ENCODE measurements at regions not wholly inside any gene's neighbourhood (a gene's known extent, or its start where the extent isn't known, plus 50 kb on each side); places are given as distances from the start of the nearest gene placed in this dataset.
A peak's percentile ranks its signal among the peaks of the same experiment; 100 is the strongest.
"Not testable (repeated sequence)": the region's sequence is repeated elsewhere in the genome, so short reads cannot be mapped to it uniquely, and the experiment has no call there.

GRCh38 chr10:55746002-55746401 is 615.1 kb downstream of the ZWINT start:
- Histone ChIP-seq H3K27me3 (ENCODE audit: insufficient read depth, poor library complexity, severe bottlenecking) (no peaks in the 10 kb centered on the region), H3K4me3 (replicated peaks; ENCODE audit: insufficient read depth, low read length) (no peak overlapping the region), H3K27ac (replicated peaks) (no peak overlapping the region)
- no peak for DNase-seq (ENCODE audit: low read depth in 1 of 2, low spot score in 1 of 2)
- TF ChIP-seq SPI1 (IDR thresholded peaks at IDR 0.05; ENCODE audit: borderline replicate concordance, low read depth), result no peak
- TF ChIP-seq CTCF (IDR thresholded peaks at IDR 0.05; ENCODE audit: insufficient read depth, low read length), result no peak
- TF ChIP-seq POLR2AphosphoS5 (IDR thresholded peaks at IDR 0.05; ENCODE audit: low read depth), result no peak
- no peak for TF ChIP-seq GABPA (IDR thresholded peaks at IDR 0.05; ENCODE audit: low read depth)
- TF ChIP-seq REST (IDR thresholded peaks at IDR 0.05; ENCODE audit: insufficient replicate concordance, low read depth), result no peak

GRCh38 chr10:55742487-55742886 is 618.6 kb downstream of the ZWINT start:
- no peak for DNase-seq (ENCODE audit: low read depth in 1 of 2, low spot score in 1 of 2)
- TF ChIP-seq SPI1 (IDR thresholded peaks at IDR 0.05; ENCODE audit: borderline replicate concordance, low read depth), result peak; percentile 66; the same call in 1 of the 2 replicates
- no peak for TF ChIP-seq REST (IDR thresholded peaks at IDR 0.05; ENCODE audit: insufficient replicate concordance, low read depth)

GRCh38 chr10:55740767-55741166 is 620.3 kb downstream of the ZWINT start:
- not testable (repeated sequence) for H3K27ac ChIP-seq (replicated peaks); H3K27me3 ChIP-seq (ENCODE audit: insufficient read depth, poor library complexity, severe bottlenecking); DNase-seq (ENCODE audit: low read depth in 1 of 2, low spot score in 1 of 2); H3K4me3 ChIP-seq (replicated peaks; ENCODE audit: insufficient read depth, low read length)

More at GRCh38 chr10:55742487-55742886, 618.6 kb downstream of the ZWINT start:
- no peaks in the 10 kb centered on the region for H3K27me3 ChIP-seq (ENCODE audit: insufficient read depth, poor library complexity, severe bottlenecking)
- H3K27ac ChIP-seq (replicated peaks), result no peak overlapping the region
- H3K4me3 ChIP-seq (replicated peaks; ENCODE audit: insufficient read depth, low read length), result no peak overlapping the region

- no peaks in the 10 kb centered on the region for H3K27me3 ChIP-seq (ENCODE audit: insufficient read depth, poor library complexity, severe bottlenecking)
- no peak for TF ChIP-seq CTCF (IDR thresholded peaks at IDR 0.05; ENCODE audit: insufficient read depth, low read length)
- no peak for TF ChIP-seq REST (IDR thresholded peaks at IDR 0.05; ENCODE audit: insufficient replicate concordance, low read depth)
- TF ChIP-seq POLR2AphosphoS5 (IDR thresholded peaks at IDR 0.05; ENCODE audit: low read depth), result no peak
- TF ChIP-seq GABPA (IDR thresholded peaks at IDR 0.05; ENCODE audit: low read depth), result no peak
- no peak for TF ChIP-seq SPI1 (IDR thresholded peaks at IDR 0.05; ENCODE audit: borderline replicate concordance, low read depth)
- no peak for DNase-seq (ENCODE audit: low read depth in 1 of 2, low spot score in 1 of 2)
- H3K4me3 ChIP-seq (replicated peaks; ENCODE audit: insufficient read depth, low read length), result no peak overlapping the region
- H3K27ac ChIP-seq (replicated peaks), result no peak overlapping the region
Measured at GRCh38 chr10:55740110-55740509, 620.9 kb downstream of the ZWINT start.

Measured in HL-60 (cell line).